Liver (tissue), 8 donors: ENCODE measurements at regions not wholly inside any gene's neighbourhood (a gene's known extent, or its start where the extent isn't known, plus 50 kb on each side); places are given as distances from the start of the nearest gene placed in this dataset.

Experiments used
- DNase-seq: peaks from one replicate; pipeline ENCODE4 v3.0.0-alpha.2; 2017; ENCODE audit warnings: low spot score
- H3K27ac ChIP-seq, 2 donors: one replicate each; pipeline ENCODE4 v1.7.0; 2013; ENCODE audit warnings: inconsistent platforms in 2 of 2, low read length in 2 of 2, control low read depth in 1 of 2, low read depth in 1 of 2, mild to moderate bottlenecking in 1 of 2
- H3K27me3 ChIP-seq, 4 donors: one replicate each; pipeline versions ENCODE4 v1.6.1 to v1.7.0; 2013; ENCODE audit warnings: low read length in 3 of 4, inconsistent platforms in 1 of 4, mild to moderate bottlenecking in 1 of 4, moderate library complexity in 1 of 4; ENCODE audit not compliant: control insufficient read depth in 4 of 4, insufficient read depth in 4 of 4
- H3K36me3 ChIP-seq, 4 donors: one replicate each; pipeline versions ENCODE4 v1.6.1 to v1.7.0; 2013; ENCODE audit warnings: low read length in 3 of 4, mild to moderate bottlenecking in 3 of 4, low read depth in 1 of 4, moderate library complexity in 1 of 4; ENCODE audit not compliant: control insufficient read depth in 4 of 4, insufficient read depth in 3 of 4
- H3K4me1 ChIP-seq, 4 donors: one replicate each; pipeline versions ENCODE4 v1.6.1 to v1.7.0; 2013; ENCODE audit warnings: low read length in 3 of 4, mild to moderate bottlenecking in 3 of 4, moderate library complexity in 1 of 4; ENCODE audit not compliant: control insufficient read depth in 4 of 4, insufficient read depth in 4 of 4
- H3K4me3 ChIP-seq, 3 donors: one replicate each; pipeline versions ENCODE4 v1.6.1 to v1.7.0; 2013; ENCODE audit warnings: low read length in 3 of 3, control low read depth in 1 of 3, low read depth in 1 of 3, mild to moderate bottlenecking in 1 of 3
- H3K9ac ChIP-seq, 2 donors: one replicate each; pipeline ENCODE4 v1.7.0; 2013; ENCODE audit warnings: low read length in 2 of 2, mild to moderate bottlenecking in 2 of 2, moderate library complexity in 2 of 2, control low read depth in 1 of 2, low read depth in 1 of 2
- H3K9me3 ChIP-seq, 4 donors: one replicate each; pipeline versions ENCODE4 v1.6.1 to v1.7.0; 2013; ENCODE audit warnings: low read length in 3 of 4; ENCODE audit not compliant: control insufficient read depth in 4 of 4
- ATF3 ChIP-seq: IDR thresholded peaks from 2 replicates; pipeline ENCODE4 v1.6.1; 2016; ENCODE audit warnings: antibody characterized with exemption
- CTCF ChIP-seq: fragments of 150-350 bp; IDR thresholded peaks from 2 replicates; pipeline ENCODE4 v1.5.1; 2017; ENCODE audit warnings: improper control_type of control experiment, low read depth, low read length; ENCODE audit not compliant: missing input control
- EGR1 ChIP-seq, 2 donors: IDR thresholded peaks; 2 replicates each; pipeline ENCODE4 v1.6.1; 2016 to 2018; ENCODE audit warnings: antibody characterized with exemption in 2 of 2, low read depth in 2 of 2
- FOXA1 ChIP-seq: IDR thresholded peaks from 2 replicates; pipeline ENCODE4 v1.6.1; 2016; ENCODE audit warnings: antibody characterized with exemption
- FOXA2 ChIP-seq: IDR thresholded peaks from 2 replicates; pipeline ENCODE4 v1.6.1; 2016; ENCODE audit warnings: antibody characterized with exemption
- GABPA ChIP-seq, 2 donors: IDR thresholded peaks in 1 of 2; conservative IDR thresholded peaks in 1 of 2; 2 replicates each; pipeline ENCODE4 v1.6.1; 2016; ENCODE audit warnings: antibody characterized with exemption in 2 of 2, mild to moderate bottlenecking in 1 of 2, moderate library complexity in 1 of 2
- HNF4A ChIP-seq, 2 donors: conservative IDR thresholded peaks; 2 replicates each; pipeline ENCODE4 v1.6.1; 2016; ENCODE audit warnings: antibody characterized with exemption in 2 of 2, mild to moderate bottlenecking in 2 of 2
- HNF4G ChIP-seq: IDR thresholded peaks from 2 replicates; pipeline ENCODE4 v1.6.1; 2016; ENCODE audit warnings: antibody characterized with exemption
- JUND ChIP-seq, 2 donors: IDR thresholded peaks; 2 replicates each; pipeline ENCODE4 v1.6.1; 2016; ENCODE audit warnings: antibody characterized with exemption in 2 of 2
- NR2F2 ChIP-seq: IDR thresholded peaks from 2 replicates; pipeline ENCODE4 v1.6.1; 2016; ENCODE audit warnings: antibody characterized with exemption
- REST ChIP-seq: IDR thresholded peaks from 2 replicates; pipeline ENCODE4 v1.6.1; 2016; ENCODE audit warnings: antibody characterized with exemption, mild to moderate bottlenecking
- RXRA ChIP-seq, 2 donors: IDR thresholded peaks; 2 replicates each; pipeline ENCODE4 v1.6.1; 2017 to 2018; ENCODE audit warnings: antibody characterized with exemption in 2 of 2, mild to moderate bottlenecking in 1 of 2
- SP1 ChIP-seq: IDR thresholded peaks from 2 replicates; pipeline ENCODE4 v1.6.1; 2018; ENCODE audit warnings: antibody characterized with exemption, mild to moderate bottlenecking
- YY1 ChIP-seq: IDR thresholded peaks from 2 replicates; pipeline ENCODE4 v1.6.1; 2016; ENCODE audit warnings: antibody characterized with exemption, mild to moderate bottlenecking
- ZBTB33 ChIP-seq: IDR thresholded peaks from 2 replicates; pipeline ENCODE4 v1.6.1; 2016; ENCODE audit warnings: antibody characterized with exemption
- WGBS: extraction: QIAGEN DNeasy Blood & Tissue Kit; methylation state at CpG from one replicate; pipeline ENCODE4 v1.1.7; 2013; 5-methylcytosine and 5-hydroxymethylcytosine counted together
- donor health status: healthy.
- donor health status: healthy.
- donor health status: healthy.
- donor health status: healthy.
- donor health status: healthy.

- Histone ChIP-seq H3K9me3 (no peaks in the 10 kb centered on the region), H3K27me3 (no peaks in the 10 kb centered on the region), H3K27ac (peak overlapping the region in 1 of 2 donors; percentile 69), H3K9ac (no peak overlapping the region), H3K36me3 (no peaks in the 10 kb centered on the region), H3K4me3 (peak overlapping the region in 1 of 3 donors; percentile 32), H3K4me1 (peaks cover 4 to 19% (median 15%) of the 10 kb centered on the region in 4 donors)
- WGBS: 47% methylated on average over 5 of the region's 5 CpGs
- no peak for DNase-seq
- TF ChIP-seq ZBTB33 (no peak), EGR1 (IDR thresholded peaks at IDR 0.05; ENCODE audit: low read depth in 2 of 2) (no peak), NR2F2 (no peak), HNF4G (no peak), SP1 (no peak), FOXA2 (no peak), GABPA (IDR thresholded peaks at IDR 0.05 in 1 of 2, conservative IDR thresholded peaks at IDR 0.05 in 1 of 2) (no peak), RXRA (IDR thresholded peaks at IDR 0.05) (no peak), CTCF (no peak), ATF3 (no peak), FOXA1 (no peak), REST (no peak), YY1 (no peak)
Observed at GRCh38 chr2:200185628-200186000, 120.9 kb upstream of the SPATS2L start.

- Histone ChIP-seq H3K9me3 (no peaks in the 10 kb centered on the region), H3K4me1 (peaks cover 4 to 19% (median 15%) of the 10 kb centered on the region in 4 donors), H3K4me3 (no peak overlapping the region), H3K36me3 (no peaks in the 10 kb centered on the region), H3K27me3 (no peaks in the 10 kb centered on the region), H3K27ac (peak overlapping the region in 1 of 2 donors; percentile 69), H3K9ac (no peak overlapping the region)
- TF ChIP-seq NR2F2 (no peak), SP1 (no peak), HNF4A (conservative IDR thresholded peaks at IDR 0.05) (no peak), HNF4G (no peak), CTCF (no peak), FOXA1 (no peak), ATF3 (no peak), JUND (IDR thresholded peaks at IDR 0.05) (no peak)
- no peak for DNase-seq
- 68% methylated on average over 1 of the region's 1 CpG for WGBS
Observed at GRCh38 chr2:200186002-200186401, 120.5 kb upstream of the SPATS2L start.
